Trophoblast cell (in vitro differentiated cells and primary cell): ENCODE measurements at regions not wholly inside any gene's neighbourhood (a gene's known extent, or its start where the extent isn't known, plus 50 kb on each side); places are given as distances from the start of the nearest gene placed in this dataset.
"Not testable (repeated sequence)": the region's sequence is repeated elsewhere in the genome, so short reads cannot be mapped to it uniquely, and the experiment has no call there.

ENCODE experiments used
- DNase-seq, 2 donors: peaks; one replicate each; pipeline ENCODE4 v3.0.0-alpha.2; 2016
- H2AFZ ChIP-seq: 2 replicates; pipeline ENCODE4 v1.6.1; 2013; ENCODE audit warnings: low read length, moderate library complexity, mild to moderate bottlenecking; ENCODE audit not compliant: insufficient read depth, poor library complexity
- H2AK5ac ChIP-seq: 2 replicates; pipeline ENCODE4 v1.6.1; 2013; ENCODE audit warnings: mild to moderate bottlenecking, low read length
- H2BK120ac ChIP-seq: 2 replicates; pipeline ENCODE4 v1.6.1; 2013; ENCODE audit warnings: low read length, mild to moderate bottlenecking, moderate library complexity; ENCODE audit not compliant: insufficient read depth, poor library complexity
- H2BK12ac ChIP-seq: 2 replicates; pipeline ENCODE4 v1.6.1; 2013; ENCODE audit warnings: mild to moderate bottlenecking, low read length, moderate library complexity
- H2BK5ac ChIP-seq: 2 replicates; pipeline ENCODE4 v1.6.1; 2013; ENCODE audit warnings: low read length, low read depth, moderate library complexity, mild to moderate bottlenecking; ENCODE audit not compliant: poor library complexity
- H3K14ac ChIP-seq: 2 replicates; pipeline ENCODE4 v1.6.1; 2013; ENCODE audit warnings: mild to moderate bottlenecking, low read length
- H3K18ac ChIP-seq: 2 replicates; pipeline ENCODE4 v1.6.1; 2013; ENCODE audit warnings: mild to moderate bottlenecking, low read length
- H3K23ac ChIP-seq: 2 replicates; pipeline ENCODE4 v1.6.1; 2013; ENCODE audit warnings: low read length
- H3K27ac ChIP-seq: 2 replicates; pipeline ENCODE4 v1.5.1; 2013; ENCODE audit warnings: low read depth, mild to moderate bottlenecking, inconsistent platforms, low read length, moderate library complexity
- H3K27me3 ChIP-seq: 2 replicates; pipeline ENCODE4 v1.6.1; 2013; ENCODE audit warnings: inconsistent platforms, mild to moderate bottlenecking, low read length, moderate library complexity; ENCODE audit not compliant: insufficient read depth
- H3K36me3 ChIP-seq, 2 experiments: 1 replicate in 1 of 2; 2 replicates in 1 of 2; pipeline ENCODE4 v1.6.1; 2013; ENCODE audit warnings: low read length in 2 of 2, mild to moderate bottlenecking in 2 of 2, moderate library complexity in 1 of 2; ENCODE audit not compliant: insufficient read depth in 2 of 2, control insufficient read depth in 1 of 2
- H3K4ac ChIP-seq: 2 replicates; pipeline ENCODE4 v1.6.1; 2013; ENCODE audit warnings: low read depth, mild to moderate bottlenecking, low read length, moderate library complexity
- H3K4me1 ChIP-seq, 2 experiments: 1 replicate in 1 of 2; 2 replicates in 1 of 2; pipeline ENCODE4 v1.6.1; 2013; ENCODE audit warnings: low read length in 2 of 2, mild to moderate bottlenecking in 2 of 2, moderate library complexity in 1 of 2; ENCODE audit not compliant: insufficient read depth in 2 of 2, control insufficient read depth in 1 of 2
- H3K4me2 ChIP-seq: 2 replicates; pipeline ENCODE4 v1.6.1; 2013; ENCODE audit warnings: inconsistent platforms, mild to moderate bottlenecking, low read length, moderate library complexity
- H3K4me3 ChIP-seq: 2 replicates; pipeline ENCODE4 v1.5.1; 2013; ENCODE audit warnings: mild to moderate bottlenecking, low read depth, low read length, inconsistent platforms
- H3K79me1 ChIP-seq: one replicate; pipeline ENCODE4 v1.6.1; 2013; ENCODE audit warnings: low read length
- H3K79me2 ChIP-seq: 2 replicates; pipeline ENCODE4 v1.6.1; 2013; ENCODE audit warnings: low read length, mild to moderate bottlenecking; ENCODE audit not compliant: control insufficient read depth, insufficient read depth, poor library complexity
- H3K9ac ChIP-seq: 2 replicates; pipeline ENCODE4 v1.6.1; 2013; ENCODE audit warnings: mild to moderate bottlenecking, low read length
- H3K9me3 ChIP-seq: 2 replicates; pipeline ENCODE4 v1.6.1; 2013; ENCODE audit warnings: low read depth, mild to moderate bottlenecking, control low read depth, inconsistent platforms, low read length; ENCODE audit not compliant: insufficient read depth
- H4K12ac ChIP-seq: 2 replicates; pipeline ENCODE4 v1.6.1; 2013; ENCODE audit warnings: low read depth, mild to moderate bottlenecking, low read length, moderate library complexity
- H4K8ac ChIP-seq: 2 replicates; pipeline ENCODE4 v1.6.1; 2013; ENCODE audit warnings: low read depth, mild to moderate bottlenecking, low read length, moderate library complexity
- H4K91ac ChIP-seq: one replicate; pipeline ENCODE4 v1.6.1; 2013; ENCODE audit warnings: low read depth, mild to moderate bottlenecking, low read length, moderate library complexity
- WGBS: extraction: QIAGEN DNeasy Blood & Tissue Kit; methylation state at CpG from one replicate; pipeline ENCODE4 v1.1.7; 2013; ENCODE audit warnings: missing lambda C conversion rate; ENCODE audit not compliant: insufficient read length, insufficient coverage; ENCODE audit errors: extremely low coverage; 5-methylcytosine and 5-hydroxymethylcytosine counted together

- Histone ChIP-seq H2BK120ac (no peak overlapping the region), H3K9me3 (no peaks in the 10 kb centered on the region), H2BK5ac (no peak overlapping the region), H3K36me3 (no peaks in the 10 kb centered on the region), H2BK12ac (no peak overlapping the region), H4K8ac (no peak overlapping the region), H3K4me2 (no peak overlapping the region), H3K79me2 (no peaks in the 10 kb centered on the region), H3K79me1 (no peaks in the 10 kb centered on the region), H2AK5ac (no peak overlapping the region), H3K14ac (no peak overlapping the region), H3K4me1 (peaks cover 4 to 18% of the 10 kb centered on the region in 2 experiments), H4K91ac (no peak overlapping the region), H3K4me3 (no peak overlapping the region), H3K27ac (no peak overlapping the region), H3K23ac (no peak overlapping the region), H3K27me3 (no peaks in the 10 kb centered on the region), H4K12ac (no peak overlapping the region), H2AFZ (no peak overlapping the region), H3K9ac (no peak overlapping the region), H3K18ac (no peak overlapping the region), H3K4ac (no peak overlapping the region)
- no peak for DNase-seq
- no CpG with 5 or more reads among the region's 8 CpGs for WGBS
Measured at GRCh38 chr19:28578208-28578607, 634.7 kb downstream of the UQCRFS1 start.

DNA sequence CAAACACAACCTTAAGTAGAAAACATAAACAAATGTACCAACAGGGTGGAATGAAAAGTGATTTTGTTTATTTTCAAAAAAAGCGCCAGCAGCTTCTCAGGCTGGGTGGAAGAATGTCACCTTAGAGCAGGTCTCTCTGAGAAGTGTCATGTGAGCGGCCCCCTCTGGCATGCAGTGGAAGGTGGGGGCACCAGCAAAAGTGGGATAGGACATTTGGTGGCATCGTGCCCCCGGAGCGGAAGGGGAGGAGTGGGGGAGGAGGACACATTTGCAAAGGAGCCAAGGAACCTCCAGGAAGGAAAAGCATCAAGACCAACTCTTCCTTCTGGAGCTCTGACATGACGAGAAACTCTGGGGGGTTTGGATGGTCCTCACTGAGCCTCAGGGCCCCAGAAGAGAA, 635.3 kb downstream of the UQCRFS1 start:
- Histone ChIP-seq H3K79me1 (no peaks in the 10 kb centered on the region), H3K36me3 (no peaks in the 10 kb centered on the region), H4K8ac (no peak overlapping the region), H3K27me3 (no peaks in the 10 kb centered on the region), H3K4ac (no peak overlapping the region), H3K9me3 (no peaks in the 10 kb centered on the region), H4K91ac (no peak overlapping the region), H3K23ac (no peak overlapping the region), H2AFZ (no peak overlapping the region), H3K18ac (no peak overlapping the region), H3K79me2 (no peaks in the 10 kb centered on the region), H4K12ac (no peak overlapping the region), H3K4me2 (no peak overlapping the region), H2BK120ac (no peak overlapping the region), H2BK5ac (no peak overlapping the region), H3K14ac (no peak overlapping the region), H3K4me3 (no peak overlapping the region), H2BK12ac (no peak overlapping the region), H3K4me1 (peaks cover 4 to 18% of the 10 kb centered on the region in 2 experiments), H2AK5ac (no peak overlapping the region), H3K27ac (no peak overlapping the region), H3K9ac (no peak overlapping the region)
- no CpG with 5 or more reads among the region's 6 CpGs for WGBS
- no peak for DNase-seq

- Histone ChIP-seq H3K4me2 (no peak overlapping the region), H3K9ac (no peak overlapping the region), H3K4me3 (no peak overlapping the region), H3K79me1 (no peaks in the 10 kb centered on the region), H2BK5ac (no peak overlapping the region), H4K8ac (no peak overlapping the region), H3K18ac (no peak overlapping the region), H2BK12ac (no peak overlapping the region), H3K23ac (no peak overlapping the region), H2BK120ac (no peak overlapping the region), H3K79me2 (no peaks in the 10 kb centered on the region), H3K9me3 (no peaks in the 10 kb centered on the region), H3K4ac (no peak overlapping the region), H3K4me1 (peaks cover 4 to 18% of the 10 kb centered on the region in 2 experiments), H3K27ac (no peak overlapping the region), H2AK5ac (no peak overlapping the region), H3K27me3 (no peaks in the 10 kb centered on the region), H4K91ac (no peak overlapping the region), H4K12ac (no peak overlapping the region), H2AFZ (no peak overlapping the region), H3K36me3 (no peaks in the 10 kb centered on the region), H3K14ac (no peak overlapping the region)
- WGBS = no CpG with 5 or more reads among the region's 2 CpGs
- DNase-seq = no peak
Measured at GRCh38 chr19:28577233-28577632, 635.7 kb downstream of the UQCRFS1 start.

DNA sequence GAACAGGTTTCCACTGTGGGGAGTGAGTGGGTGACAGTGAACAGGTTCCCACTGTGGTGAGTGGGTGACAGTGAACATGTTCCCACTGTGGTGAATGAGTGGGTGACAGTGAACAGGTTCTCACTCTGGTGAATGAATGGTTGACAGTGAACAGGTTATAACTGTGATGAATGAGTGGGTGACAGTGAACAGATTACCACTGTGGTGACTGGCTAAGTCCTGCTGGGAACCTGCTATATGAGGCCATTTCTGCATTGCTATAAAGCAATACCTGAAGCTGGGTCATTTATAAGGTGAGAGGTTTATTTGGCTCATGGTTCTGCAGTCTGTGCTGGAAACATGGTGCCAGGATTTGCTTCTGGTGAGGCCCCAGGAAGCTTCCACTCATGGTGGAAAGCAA, 637.1 kb downstream of the UQCRFS1 start:
- no peak overlapping the region for H2BK12ac ChIP-seq
- no peak overlapping the region for H4K91ac ChIP-seq
- no peak overlapping the region for H2BK120ac ChIP-seq
- no peak overlapping the region for H3K27ac ChIP-seq
- H3K4me2 ChIP-seq = no peak overlapping the region
- no peak overlapping the region for H3K9ac ChIP-seq
- no peak overlapping the region for H3K23ac ChIP-seq
- H3K27me3 ChIP-seq = no peaks in the 10 kb centered on the region
- no peaks in the 10 kb centered on the region for H3K79me1 ChIP-seq
- H3K18ac ChIP-seq = no peak overlapping the region
- H4K12ac ChIP-seq = no peak overlapping the region
- no peak overlapping the region for H3K14ac ChIP-seq
- no peaks in the 10 kb centered on the region for H3K9me3 ChIP-seq
- H4K8ac ChIP-seq = no peak overlapping the region
- no peak overlapping the region for H2AFZ ChIP-seq
- peaks cover 0 to 12% of the 10 kb centered on the region in 2 experiments for H3K4me1 ChIP-seq
- no peak overlapping the region for H2BK5ac ChIP-seq
- no peaks in the 10 kb centered on the region for H3K36me3 ChIP-seq
- H3K4me3 ChIP-seq = no peak overlapping the region
- no peak overlapping the region for H2AK5ac ChIP-seq
- H3K79me2 ChIP-seq = no peaks in the 10 kb centered on the region
- H3K4ac ChIP-seq = no peak overlapping the region
- DNase-seq = no peak

- H2BK12ac ChIP-seq, H2BK5ac ChIP-seq, H3K4ac ChIP-seq, H3K36me3 ChIP-seq, DNase-seq, H3K4me2 ChIP-seq, H3K9ac ChIP-seq, H4K12ac ChIP-seq, H3K9me3 ChIP-seq, H3K79me2 ChIP-seq, H4K91ac ChIP-seq, H3K14ac ChIP-seq, H3K18ac ChIP-seq, H4K8ac ChIP-seq, H2AK5ac ChIP-seq, H2BK120ac ChIP-seq, H2AFZ ChIP-seq, H3K4me3 ChIP-seq, H3K79me1 ChIP-seq, H3K27ac ChIP-seq, H3K23ac ChIP-seq, H3K27me3 ChIP-seq: not testable (repeated sequence)
- peaks cover 0 to 12% of the 10 kb centered on the region in 2 experiments for H3K4me1 ChIP-seq
Measured at GRCh38 chr19:28575312-28575711, 637.6 kb downstream of the UQCRFS1 start.
